K562 (cell line): ENCODE measurements at regions not wholly inside any gene's neighbourhood (a gene's known extent, or its start where the extent isn't known, plus 50 kb on each side); places are given as distances from the start of the nearest gene placed in this dataset.

Experiments used
- RBBP5 ChIP-seq: fragments of 200-600 bp; sonication (generic); IDR thresholded peaks from 2 replicates; pipeline ENCODE4 v1.6.1; 2012; ENCODE audit warnings: borderline replicate concordance, mild to moderate bottlenecking, low read length, control low read depth, inconsistent platforms; ENCODE audit not compliant: insufficient read depth, poor library complexity, severe bottlenecking
- RNF2 ChIP-seq: sonication (generic); IDR thresholded peaks from 2 replicates; pipeline ENCODE4 v1.6.1; 2016
- TAF1 ChIP-seq: IDR thresholded peaks from 2 replicates; pipeline ENCODE4 v1.6.1; 2011; ENCODE audit warnings: mild to moderate bottlenecking, low read length, moderate library complexity; ENCODE audit not compliant: insufficient read depth, control insufficient read depth, severe bottlenecking; ENCODE audit errors: extremely low read depth
- ZNF263 ChIP-seq: sonication (generic); formaldehyde crosslinking; IDR thresholded peaks from 2 replicates; pipeline ENCODE4 v1.8.0; 2022; ENCODE audit warnings: mild to moderate bottlenecking, missing genetic modification reagents, borderline replicate concordance
- TF ChIP-seq, protein P1 (sequence below): fragments of 250-450 bp; sonication (Bioruptor Pico); IDR thresholded peaks from 2 replicates; pipeline ENCODE4 v1.9.0; 2021; ENCODE audit warnings: mild to moderate bottlenecking

- no peak for TF ChIP-seq TAF1
- TF ChIP-seq ZNF263 (CRISPR knock-in tag) = no peak
- TF ChIP-seq RBBP5 = no peak
- no peak for TF ChIP-seq RNF2
- TF ChIP-seq, protein P1, sequence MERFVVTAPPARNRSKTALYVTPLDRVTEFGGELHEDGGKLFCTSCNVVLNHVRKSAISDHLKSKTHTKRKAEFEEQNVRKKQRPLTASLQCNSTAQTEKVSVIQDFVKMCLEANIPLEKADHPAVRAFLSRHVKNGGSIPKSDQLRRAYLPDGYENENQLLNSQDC = no peak
These were observed 113.2 kb upstream of the RANBP3L start for GRCh38 chr5:36414869-36415282.
